ENCODE measurements at regions not wholly inside any gene's neighbourhood (a gene's known extent, or its start where the extent isn't known, plus 50 kb on each side); places are given as distances from the start of the nearest gene placed in this dataset.

GRCh38 chr2:19185086-19185485 is 173.3 kb downstream of the OSR1 start:
- Histone ChIP-seq H3K4me3 (no peak overlapping the region), H3K4me1 (ENCODE audit: low read depth) (no peaks in the 10 kb centered on the region), H3K36me3 (ENCODE audit: low read depth) (no peaks in the 10 kb centered on the region), H3K9me3 (no peaks in the 10 kb centered on the region)
- no peak for ATAC-seq
- intact Hi-C loops (cut with DNase I, micrococcal nuclease) = no loop called here
- no peak for DNase-seq
- no peak for TF ChIP-seq CTCF (IDR thresholded peaks at IDR 0.05)

GRCh38 chr2:19178175-19178574 is 180.2 kb downstream of the OSR1 start:
- Histone ChIP-seq H3K4me1 (ENCODE audit: low read depth) (no peaks in the 10 kb centered on the region), H3K4me3 (no peak overlapping the region), H3K36me3 (ENCODE audit: low read depth) (no peaks in the 10 kb centered on the region), H3K9me3 (no peaks in the 10 kb centered on the region)
- intact Hi-C loops (cut with DNase I, micrococcal nuclease) = no loop called here
- DNase-seq (no peak), ATAC-seq (no peak)
- no peak for TF ChIP-seq CTCF (IDR thresholded peaks at IDR 0.05)

- no peak overlapping the region for H3K4me3 ChIP-seq
- no peak for ATAC-seq
- DNase-seq = no peak
- intact Hi-C loops (cut with DNase I, micrococcal nuclease) = no loop called here
- no peaks in the 10 kb centered on the region for H3K9me3 ChIP-seq
- H3K36me3 ChIP-seq (ENCODE audit: low read depth) = no peaks in the 10 kb centered on the region
- no peak for TF ChIP-seq CTCF (IDR thresholded peaks at IDR 0.05)
- no peaks in the 10 kb centered on the region for H3K4me1 ChIP-seq (ENCODE audit: low read depth)
Measured at GRCh38 chr2:19176977-19177376, 181.4 kb downstream of the OSR1 start.

GRCh38 chr2:19176172-19176852 is 182.1 kb downstream of the OSR1 start:
- H3K4me1 ChIP-seq (ENCODE audit: low read depth) = no peaks in the 10 kb centered on the region
- no peak for TF ChIP-seq CTCF (IDR thresholded peaks at IDR 0.05)
- no peak for ATAC-seq
- no peak overlapping the region for H3K4me3 ChIP-seq
- intact Hi-C loops (cut with DNase I, micrococcal nuclease) = no loop called here
- no peaks in the 10 kb centered on the region for H3K9me3 ChIP-seq
- H3K36me3 ChIP-seq (ENCODE audit: low read depth) = no peaks in the 10 kb centered on the region
- DNase-seq = no peak

GRCh38 chr2:19174176-19174575 is 184.2 kb downstream of the OSR1 start:
- ATAC-seq (no peak), DNase-seq (no peak)
- H3K4me1 ChIP-seq (ENCODE audit: low read depth) = no peaks in the 10 kb centered on the region
- no peaks in the 10 kb centered on the region for H3K9me3 ChIP-seq
- no peaks in the 10 kb centered on the region for H3K36me3 ChIP-seq (ENCODE audit: low read depth)
- H3K4me3 ChIP-seq = no peak overlapping the region
- no peak for TF ChIP-seq CTCF (IDR thresholded peaks at IDR 0.05)
- intact Hi-C loops (cut with DNase I, micrococcal nuclease) = no loop called here

- intact Hi-C loops (cut with DNase I, micrococcal nuclease) = no loop called here
- H3K9me3 ChIP-seq = no peaks in the 10 kb centered on the region
- no peak overlapping the region for H3K4me3 ChIP-seq
- ATAC-seq (no peak), DNase-seq (no peak)
- no peaks in the 10 kb centered on the region for H3K4me1 ChIP-seq (ENCODE audit: low read depth)
- no peak for TF ChIP-seq CTCF (IDR thresholded peaks at IDR 0.05)
- H3K36me3 ChIP-seq (ENCODE audit: low read depth) = no peaks in the 10 kb centered on the region
Measured at GRCh38 chr2:19171409-19171808, 187.0 kb downstream of the OSR1 start.
